ENCODE measurements at regions not wholly inside any gene's neighbourhood (a gene's known extent, or its start where the extent isn't known, plus 50 kb on each side); places are given as distances from the start of the nearest gene placed in this dataset.

- TF ChIP-seq CTCF (conservative IDR thresholded peaks at IDR 0.05; ENCODE audit: low read length) = peak; percentile 61
- no peak for TF ChIP-seq EZH2phosphoT487 (IDR thresholded peaks at IDR 0.05; ENCODE audit: borderline replicate concordance)
These were observed 103.4 kb downstream of the QRFPR start for GRCh38 chr4:121277194-121278105.

Measured in Loucy (cell line).